DMS53 treated with DMSO at 0.1 percent for 48 hours (cell line): ENCODE measurements at regions not wholly inside any gene's neighbourhood (a gene's known extent, or its start where the extent isn't known, plus 50 kb on each side); places are given as distances from the start of the nearest gene placed in this dataset.
A peak's percentile ranks its signal among the peaks of the same experiment; 100 is the strongest.
"Not testable (repeated sequence)": the region's sequence is repeated elsewhere in the genome, so short reads cannot be mapped to it uniquely, and the experiment has no call there.

Experiments
- DNase-seq: peaks from one replicate; lab custom pipeline; 2025; ENCODE audit not compliant: unreplicated experiment; lab: John Stamatoyannopoulos, UW

- DNase-seq: no peak
Observed at GRCh38 chr14:71552809-71553208, 379.4 kb upstream of the RGS6 start.

DNA sequence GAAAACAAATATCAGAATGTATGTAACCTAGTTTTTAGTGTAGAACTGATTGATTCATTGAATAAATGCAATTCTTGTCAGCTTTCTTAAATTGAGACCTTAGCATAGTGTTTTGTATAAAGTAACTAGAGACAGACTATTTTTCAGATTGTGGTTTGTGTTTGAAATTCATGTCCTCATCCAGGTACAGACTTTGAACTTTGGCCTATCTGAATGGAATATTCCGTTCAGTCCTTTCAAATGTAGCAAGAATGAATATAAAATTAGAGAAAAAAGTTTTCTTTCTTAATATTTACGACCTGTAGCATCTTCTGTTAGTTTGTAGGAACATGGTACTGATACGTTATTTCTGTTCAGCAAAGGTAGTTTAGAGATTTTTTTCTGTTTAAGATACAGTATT, 378.4 kb upstream of the RGS6 start:
- no peak for DNase-seq

GRCh38 chr14:71554323-71554722, 377.9 kb upstream of the RGS6 start:
- DNase-seq: no peak

- DNase-seq: no peak
Observed at GRCh38 chr14:71554959-71555612, 377.1 kb upstream of the RGS6 start.

DNA sequence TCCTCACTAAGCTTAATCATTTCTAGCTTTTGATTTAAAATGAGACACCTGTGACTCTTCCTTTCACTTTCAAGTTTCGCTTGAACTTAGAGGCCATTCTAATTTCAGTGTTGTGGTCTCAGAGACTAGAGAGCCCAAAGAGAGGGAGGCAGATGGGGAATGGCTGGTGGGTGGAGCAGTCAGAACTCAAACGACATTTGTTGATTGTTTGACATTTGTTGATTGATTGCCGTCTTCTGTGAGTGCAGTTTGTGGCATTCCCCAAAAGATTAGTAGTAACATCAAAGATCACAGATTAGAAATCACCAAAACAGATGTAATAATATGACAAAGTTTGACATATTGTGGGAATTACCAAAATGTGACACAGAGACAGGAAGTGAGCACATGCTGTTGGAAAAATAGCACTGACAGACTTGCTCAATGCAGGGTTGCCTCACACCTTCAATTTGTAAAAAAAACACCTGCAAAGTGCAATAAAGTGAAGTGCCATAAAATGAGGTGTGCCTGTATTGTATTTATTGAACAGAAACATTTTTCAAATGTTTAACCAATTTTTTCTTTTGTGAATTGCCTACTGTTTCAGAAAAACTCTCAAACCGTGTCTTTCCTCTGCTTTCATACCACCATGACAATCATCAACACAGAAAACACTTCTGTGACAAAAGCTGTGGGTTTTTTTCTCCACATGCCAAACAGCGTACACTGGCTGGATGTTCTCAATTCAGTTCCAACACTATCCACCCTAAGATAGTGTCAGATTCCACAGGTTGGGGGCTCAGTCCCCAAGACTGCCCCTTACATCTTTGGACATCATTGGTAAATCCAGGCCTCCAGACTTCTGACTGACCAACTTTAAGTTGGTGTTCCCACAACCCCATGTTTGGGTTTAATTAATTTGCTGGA, 376.3 kb upstream of the RGS6 start:
- no peak for DNase-seq

- DNase-seq: no peak
Observed at GRCh38 chr14:71556730-71557129, 375.5 kb upstream of the RGS6 start.

GRCh38 chr14:71557351-71557750, 374.9 kb upstream of the RGS6 start:
- no peak for DNase-seq

DNA sequence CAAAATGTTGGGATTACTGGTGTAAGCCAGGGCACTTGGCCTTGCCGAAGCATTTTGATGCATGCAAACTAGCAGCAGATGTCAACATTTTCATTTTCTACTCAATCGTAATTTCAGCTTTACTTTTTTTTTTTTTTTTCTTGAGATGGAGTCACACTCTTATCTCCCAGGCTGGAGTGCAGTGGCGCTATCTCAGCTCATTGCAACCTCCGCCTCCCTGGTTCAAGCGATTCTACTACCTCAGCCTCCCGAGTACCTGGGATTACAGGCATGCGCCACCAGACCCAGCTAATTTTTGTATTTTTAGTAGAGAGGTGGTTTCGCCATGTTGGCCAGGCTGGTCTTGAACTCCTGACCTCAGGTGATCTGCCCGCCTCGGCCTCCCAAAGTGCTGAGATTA, 373.3 kb upstream of the RGS6 start:
- not testable (repeated sequence) for DNase-seq

DNA sequence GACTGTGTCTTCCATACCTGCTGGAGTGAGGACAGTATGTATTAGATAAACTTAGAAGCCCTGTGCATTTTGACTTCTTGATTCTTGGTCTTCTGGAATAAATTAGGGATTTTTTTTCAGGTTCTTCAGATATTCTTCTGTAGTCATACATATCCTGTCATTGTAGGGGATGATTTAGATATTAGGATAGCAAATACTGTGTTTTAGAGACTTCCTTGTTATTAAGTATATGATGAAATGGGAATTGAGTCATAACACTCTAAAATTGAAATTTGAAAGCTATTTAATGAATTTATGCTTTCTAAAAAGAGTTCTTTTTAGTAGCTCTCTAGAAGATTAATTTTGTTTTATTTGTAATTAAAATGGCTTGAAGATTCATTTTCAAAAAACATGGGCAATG, 371.5 kb upstream of the RGS6 start:
- DNase-seq: no peak

- DNase-seq: no peak
Observed at GRCh38 chr14:71563492-71564153, 368.6 kb upstream of the RGS6 start.

DNA sequence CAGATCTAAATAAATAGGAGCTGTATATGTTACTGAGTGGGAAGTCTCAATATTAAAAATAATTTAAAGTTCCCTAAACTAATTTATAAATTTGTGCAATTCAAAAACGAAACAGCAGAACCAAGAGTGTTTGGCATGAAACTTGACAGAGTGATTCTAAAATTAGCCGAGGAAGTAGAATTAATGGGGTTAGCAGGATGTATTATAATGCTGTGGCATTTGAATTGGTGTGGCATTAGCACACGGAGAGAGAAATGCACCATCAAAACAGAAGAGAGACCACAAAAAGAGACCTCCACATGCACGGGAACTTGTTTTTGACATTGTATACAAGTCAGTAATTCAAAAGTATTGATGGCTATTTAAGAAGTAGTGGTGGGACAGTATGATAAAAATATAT, 366.0 kb upstream of the RGS6 start:
- no peak for DNase-seq

GRCh38 chr14:71567499-71568133, 364.6 kb upstream of the RGS6 start:
- not testable (repeated sequence) for DNase-seq

DNA sequence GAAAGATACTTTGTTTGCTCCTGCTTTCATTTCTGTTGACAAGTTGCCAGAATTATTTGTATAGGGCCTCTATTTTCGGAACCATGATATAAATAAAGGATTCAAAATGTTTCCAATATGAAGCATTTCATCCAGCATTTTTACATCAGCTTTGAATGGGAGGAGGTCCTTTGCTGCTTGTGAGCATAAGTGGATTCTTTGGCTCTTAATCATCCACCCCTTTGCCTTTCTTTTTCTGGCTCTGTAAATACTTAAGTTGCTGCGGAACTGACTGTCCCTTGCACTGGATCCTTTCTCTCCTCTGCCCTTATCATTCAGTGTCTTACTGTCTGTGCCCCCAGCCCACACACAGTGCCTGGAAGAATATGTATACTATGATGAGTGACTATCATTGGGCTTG, 357.3 kb upstream of the RGS6 start:
- peak; percentile 14 for DNase-seq

GRCh38 chr14:71576472-71576871, 355.8 kb upstream of the RGS6 start:
- no peak for DNase-seq

DNA sequence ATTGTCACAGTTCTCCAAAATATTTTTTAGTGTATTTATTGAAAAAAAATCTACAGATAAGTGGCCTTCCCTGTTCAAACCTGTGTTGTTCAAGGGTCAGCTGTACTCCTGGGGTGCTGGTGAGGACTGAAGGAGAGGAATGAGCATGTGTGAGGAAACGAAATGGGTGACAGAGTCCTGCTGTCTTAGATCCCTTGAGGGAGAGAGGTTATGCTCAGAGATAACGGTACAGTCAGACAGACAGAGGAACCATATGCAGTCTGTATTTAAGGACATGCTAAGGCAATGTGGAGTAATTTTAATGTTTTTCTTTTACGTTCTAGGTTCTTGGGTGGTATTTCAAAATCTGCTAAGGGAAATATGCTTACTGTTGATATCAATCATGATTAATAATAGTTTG, 352.9 kb upstream of the RGS6 start:
- DNase-seq: no peak

- DNase-seq: no peak
Observed at GRCh38 chr14:71582705-71583104, 349.5 kb upstream of the RGS6 start.

DNA sequence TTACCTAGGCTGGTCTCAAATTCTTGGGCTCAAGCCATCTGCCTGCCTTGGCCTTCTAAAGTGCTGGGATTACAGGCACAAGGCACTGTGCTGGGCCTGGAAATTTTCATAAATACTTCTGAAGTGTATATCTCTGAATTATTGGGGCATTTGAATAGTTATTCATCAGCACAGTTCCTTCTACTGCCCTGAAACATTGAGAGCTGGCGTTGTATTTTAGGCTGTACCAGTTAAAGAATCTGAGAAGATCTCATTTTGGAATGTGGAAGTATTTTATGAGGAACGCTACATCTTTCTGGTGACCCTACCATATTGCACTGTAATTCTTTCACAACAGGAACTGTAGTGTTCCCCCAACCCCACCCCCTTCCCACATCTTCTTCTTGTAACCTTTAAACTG, 349.0 kb upstream of the RGS6 start:
- DNase-seq: no peak

GRCh38 chr14:71583705-71584104, 348.5 kb upstream of the RGS6 start:
- DNase-seq: no peak

GRCh38 chr14:71585361-71585760, 346.9 kb upstream of the RGS6 start:
- no peak for DNase-seq

- DNase-seq: no peak
Observed at GRCh38 chr14:71586131-71586897, 345.9 kb upstream of the RGS6 start.

DNA sequence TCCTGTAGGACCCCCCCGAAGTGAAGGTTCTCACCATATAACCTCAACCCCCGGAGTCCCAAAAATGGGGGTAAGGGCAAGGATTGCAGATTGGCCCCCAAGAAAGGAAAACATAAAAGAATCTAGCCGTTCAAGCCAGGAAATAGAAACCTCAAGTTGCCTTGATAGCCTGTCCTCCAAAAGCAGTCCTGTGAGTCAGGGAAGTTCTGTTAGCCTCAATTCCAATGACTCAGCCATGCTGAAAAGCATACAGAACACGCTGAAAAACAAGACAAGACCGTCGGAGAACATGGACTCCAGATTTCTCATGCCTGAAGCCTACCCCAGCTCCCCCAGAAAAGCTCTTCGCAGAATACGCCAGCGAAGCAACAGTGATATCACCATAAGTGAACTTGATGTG, 344.2 kb upstream of the RGS6 start:
- no peak for DNase-seq
